Loucy (cell line): ENCODE measurements at regions not wholly inside any gene's neighbourhood (a gene's known extent, or its start where the extent isn't known, plus 50 kb on each side); places are given as distances from the start of the nearest gene placed in this dataset.

Experiments
- H2AFZ ChIP-seq: fragments of 200-600 bp; sonication (generic); 2 replicates; pipeline ENCODE4 v1.6.0; 2016; ENCODE audit warnings: antibody characterized with exemption, mild to moderate bottlenecking, low read length, moderate library complexity
- H3F3A ChIP-seq: fragments of 200-600 bp; 2 replicates; pipeline ENCODE4 v1.6.0; 2016; ENCODE audit warnings: antibody characterized with exemption, low read depth, mild to moderate bottlenecking
- H3K27me3 ChIP-seq: fragments of 200-600 bp; sonication (generic); 2 replicates; pipeline ENCODE4 v1.6.1; 2014; ENCODE audit warnings: low read length, mild to moderate bottlenecking; ENCODE audit not compliant: insufficient read depth, poor library complexity, severe bottlenecking
- H3K36me3 ChIP-seq: fragments of 200-600 bp; sonication (generic); 2 replicates; pipeline ENCODE4 v1.6.1; 2016; ENCODE audit warnings: low read length; ENCODE audit not compliant: insufficient read depth
- H3K4me1 ChIP-seq: fragments of 200-600 bp; sonication (generic); 2 replicates; pipeline ENCODE4 v1.5.1; 2014; ENCODE audit warnings: low read length, mild to moderate bottlenecking; ENCODE audit not compliant: insufficient read depth, poor library complexity, severe bottlenecking
- H3K4me2 ChIP-seq: fragments of 200-600 bp; sonication (generic); 2 replicates; pipeline ENCODE4 v1.6.0; 2014; ENCODE audit warnings: antibody characterized with exemption, low read length, low read depth, mild to moderate bottlenecking; ENCODE audit not compliant: poor library complexity, severe bottlenecking
- H3K4me3 ChIP-seq: fragments of 200-600 bp; sonication (generic); 2 replicates; pipeline ENCODE4 v1.5.1; 2014; ENCODE audit warnings: low read length, mild to moderate bottlenecking, mixed read lengths; ENCODE audit not compliant: poor library complexity, severe bottlenecking
- H3K79me2 ChIP-seq: fragments of 200-600 bp; sonication (generic); 2 replicates; pipeline ENCODE4 v1.6.1; 2014; ENCODE audit warnings: low read length; ENCODE audit not compliant: insufficient read depth
- H3K9ac ChIP-seq: fragments of 200-600 bp; sonication (generic); 2 replicates; pipeline ENCODE4 v1.6.0; 2014; ENCODE audit warnings: mild to moderate bottlenecking, low read depth, low read length, moderate library complexity; ENCODE audit not compliant: poor library complexity, severe bottlenecking
- H3K9me2 ChIP-seq: fragments of 200-600 bp; sonication (generic); replicated peaks from 2 replicates; pipeline ENCODE4 v1.6.1; 2016; ENCODE audit warnings: low read depth, low read length, mixed read lengths
- H3K9me3 ChIP-seq: fragments of 200-600 bp; sonication (generic); 2 replicates; pipeline ENCODE4 v1.6.1; 2014; ENCODE audit warnings: mild to moderate bottlenecking, antibody characterized with exemption, low read length, low read depth; ENCODE audit not compliant: insufficient read depth
- H4K20me1 ChIP-seq: fragments of 200-600 bp; sonication (generic); 2 replicates; pipeline ENCODE4 v1.6.0; 2014; ENCODE audit warnings: antibody characterized with exemption, low read length, mild to moderate bottlenecking; ENCODE audit not compliant: insufficient read depth, poor library complexity, severe bottlenecking
- EZH2phosphoT487 ChIP-seq: fragments of 200-600 bp; IDR thresholded peaks from 2 replicates; pipeline ENCODE4 v1.6.1; 2018; ENCODE audit warnings: antibody characterized with exemption, mild to moderate bottlenecking, moderate library complexity, borderline replicate concordance
- TF ChIP-seq, protein P1 (sequence below): fragments of 200-600 bp; sonication (generic); conservative IDR thresholded peaks from 2 replicates; pipeline ENCODE4 v1.5.1; 2014; ENCODE audit warnings: mild to moderate bottlenecking, antibody characterized with exemption, low read length

DNA sequence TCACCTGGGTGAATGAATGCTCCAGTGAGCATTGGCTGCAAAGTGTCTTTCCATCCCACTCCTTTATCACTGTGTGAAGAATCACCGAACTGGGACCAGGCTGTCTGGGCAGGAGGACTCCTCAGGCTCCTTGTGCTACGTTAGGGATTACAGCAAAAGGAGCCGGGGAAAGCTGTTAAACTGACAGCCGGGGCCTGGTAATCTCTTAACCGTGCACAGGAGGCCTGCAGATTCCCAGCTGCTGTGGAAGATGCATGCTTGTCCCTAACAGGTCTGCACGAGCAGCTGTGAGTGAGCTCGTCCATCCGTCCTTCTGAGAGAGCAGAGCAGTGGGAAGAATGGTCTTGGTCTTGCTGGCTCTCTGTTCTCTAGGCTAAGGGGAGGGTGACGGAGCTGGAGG lies 231.5 kb downstream of the AACS start:
- Histone ChIP-seq H3K79me2 (no peaks in the 10 kb centered on the region), H4K20me1 (no peaks in the 10 kb centered on the region), H2AFZ (no peak overlapping the region), H3K9ac (no peak overlapping the region), H3K4me2 (no peak overlapping the region), H3K9me3 (no peaks in the 10 kb centered on the region), H3K27me3 (no peaks in the 10 kb centered on the region), H3K36me3 (no peaks in the 10 kb centered on the region), H3F3A (no peaks in the 10 kb centered on the region), H3K9me2 (no peaks in the 10 kb centered on the region), H3K4me3 (no peak overlapping the region), H3K4me1 (no peaks in the 10 kb centered on the region)
- TF ChIP-seq, protein P1, sequence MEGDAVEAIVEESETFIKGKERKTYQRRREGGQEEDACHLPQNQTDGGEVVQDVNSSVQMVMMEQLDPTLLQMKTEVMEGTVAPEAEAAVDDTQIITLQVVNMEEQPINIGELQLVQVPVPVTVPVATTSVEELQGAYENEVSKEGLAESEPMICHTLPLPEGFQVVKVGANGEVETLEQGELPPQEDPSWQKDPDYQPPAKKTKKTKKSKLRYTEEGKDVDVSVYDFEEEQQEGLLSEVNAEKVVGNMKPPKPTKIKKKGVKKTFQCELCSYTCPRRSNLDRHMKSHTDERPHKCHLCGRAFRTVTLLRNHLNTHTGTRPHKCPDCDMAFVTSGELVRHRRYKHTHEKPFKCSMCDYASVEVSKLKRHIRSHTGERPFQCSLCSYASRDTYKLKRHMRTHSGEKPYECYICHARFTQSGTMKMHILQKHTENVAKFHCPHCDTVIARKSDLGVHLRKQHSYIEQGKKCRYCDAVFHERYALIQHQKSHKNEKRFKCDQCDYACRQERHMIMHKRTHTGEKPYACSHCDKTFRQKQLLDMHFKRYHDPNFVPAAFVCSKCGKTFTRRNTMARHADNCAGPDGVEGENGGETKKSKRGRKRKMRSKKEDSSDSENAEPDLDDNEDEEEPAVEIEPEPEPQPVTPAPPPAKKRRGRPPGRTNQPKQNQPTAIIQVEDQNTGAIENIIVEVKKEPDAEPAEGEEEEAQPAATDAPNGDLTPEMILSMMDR: no peak
- no peak for TF ChIP-seq EZH2phosphoT487

DNA sequence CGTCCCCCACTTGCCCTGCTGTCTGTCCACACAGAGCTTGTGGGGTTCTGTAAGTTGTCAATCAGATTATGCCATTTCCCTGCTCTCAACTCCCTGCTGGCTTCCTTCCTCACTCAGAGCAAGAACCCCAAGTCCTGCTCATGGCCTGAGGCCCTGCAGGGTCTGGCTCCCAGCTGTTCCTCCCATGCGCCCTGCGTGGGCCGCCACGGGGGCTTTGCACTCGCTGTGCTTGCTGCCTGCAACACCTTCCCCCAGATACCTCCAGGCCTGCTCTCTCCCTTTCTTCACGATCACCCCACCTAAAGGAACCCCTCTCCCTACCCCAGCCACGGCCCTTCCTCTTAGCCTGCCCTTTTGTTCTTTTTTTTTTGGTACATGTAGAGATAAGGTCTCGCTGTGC lies 234.6 kb downstream of the AACS start:
- Histone ChIP-seq H3K36me3 (no peaks in the 10 kb centered on the region), H3K9ac (no peak overlapping the region), H3K4me3 (no peak overlapping the region), H3F3A (no peaks in the 10 kb centered on the region), H3K9me2 (no peaks in the 10 kb centered on the region), H3K9me3 (no peaks in the 10 kb centered on the region), H3K79me2 (no peaks in the 10 kb centered on the region), H4K20me1 (no peaks in the 10 kb centered on the region), H2AFZ (no peak overlapping the region), H3K27me3 (no peaks in the 10 kb centered on the region), H3K4me2 (no peak overlapping the region), H3K4me1 (no peaks in the 10 kb centered on the region)
- TF ChIP-seq, protein P1: no peak
- TF ChIP-seq EZH2phosphoT487: no peak

DNA sequence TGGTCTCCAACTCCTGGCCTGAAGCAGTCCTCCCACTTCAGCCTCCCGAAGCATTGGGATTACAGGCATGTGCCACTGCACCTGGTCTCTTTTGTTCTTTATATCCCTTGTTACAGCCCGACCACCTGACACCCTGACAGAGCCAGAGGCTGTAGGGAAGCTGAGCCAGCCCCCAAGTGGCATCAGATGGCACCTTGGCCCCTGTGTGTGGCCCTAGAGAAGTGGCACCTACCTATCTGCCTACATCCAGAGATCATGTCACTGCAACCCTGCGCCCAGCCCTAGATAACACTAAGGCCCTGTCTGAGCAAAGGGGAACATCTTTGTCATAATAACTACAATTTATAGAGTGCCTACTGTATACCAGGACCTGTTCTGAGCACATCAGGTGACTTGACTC lies 235.0 kb downstream of the AACS start:
- Histone ChIP-seq H3K4me2 (no peak overlapping the region), H3K9me3 (no peaks in the 10 kb centered on the region), H3K9ac (no peak overlapping the region), H2AFZ (no peak overlapping the region), H3K79me2 (no peaks in the 10 kb centered on the region), H3K4me3 (no peak overlapping the region), H3F3A (no peaks in the 10 kb centered on the region), H3K9me2 (no peaks in the 10 kb centered on the region), H4K20me1 (no peaks in the 10 kb centered on the region), H3K4me1 (no peaks in the 10 kb centered on the region), H3K36me3 (no peaks in the 10 kb centered on the region), H3K27me3 (no peaks in the 10 kb centered on the region)
- TF ChIP-seq, protein P1: no peak
- TF ChIP-seq EZH2phosphoT487: no peak
